ENCODE measurements at regions not wholly inside any gene's neighbourhood (a gene's known extent, or its start where the extent isn't known, plus 50 kb on each side); places are given as distances from the start of the nearest gene placed in this dataset.
"Not testable (repeated sequence)": the region's sequence is repeated elsewhere in the genome, so short reads cannot be mapped to it uniquely, and the experiment has no call there.

DNA sequence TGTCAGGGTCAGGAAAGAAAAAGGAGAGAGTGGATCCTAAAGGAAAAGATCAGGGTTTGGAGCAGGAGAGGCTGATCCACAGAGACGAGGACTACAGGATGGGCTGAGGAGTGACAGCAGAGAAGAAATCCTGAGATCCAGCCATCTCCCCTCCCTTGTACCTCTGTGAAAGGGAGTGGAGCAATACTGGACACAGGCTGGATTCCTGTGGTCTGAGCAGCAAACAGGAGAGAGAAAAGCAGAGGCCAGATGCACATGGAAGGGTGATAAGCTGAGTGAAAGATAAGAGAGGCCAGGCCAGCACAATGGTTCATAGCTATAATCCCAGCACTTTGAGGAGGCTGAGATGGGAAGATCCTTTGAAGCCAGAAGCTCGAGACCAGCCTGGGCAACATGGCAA is 472.1 kb upstream of the TSHZ3 start:
- no peak for DNase-seq

DNA sequence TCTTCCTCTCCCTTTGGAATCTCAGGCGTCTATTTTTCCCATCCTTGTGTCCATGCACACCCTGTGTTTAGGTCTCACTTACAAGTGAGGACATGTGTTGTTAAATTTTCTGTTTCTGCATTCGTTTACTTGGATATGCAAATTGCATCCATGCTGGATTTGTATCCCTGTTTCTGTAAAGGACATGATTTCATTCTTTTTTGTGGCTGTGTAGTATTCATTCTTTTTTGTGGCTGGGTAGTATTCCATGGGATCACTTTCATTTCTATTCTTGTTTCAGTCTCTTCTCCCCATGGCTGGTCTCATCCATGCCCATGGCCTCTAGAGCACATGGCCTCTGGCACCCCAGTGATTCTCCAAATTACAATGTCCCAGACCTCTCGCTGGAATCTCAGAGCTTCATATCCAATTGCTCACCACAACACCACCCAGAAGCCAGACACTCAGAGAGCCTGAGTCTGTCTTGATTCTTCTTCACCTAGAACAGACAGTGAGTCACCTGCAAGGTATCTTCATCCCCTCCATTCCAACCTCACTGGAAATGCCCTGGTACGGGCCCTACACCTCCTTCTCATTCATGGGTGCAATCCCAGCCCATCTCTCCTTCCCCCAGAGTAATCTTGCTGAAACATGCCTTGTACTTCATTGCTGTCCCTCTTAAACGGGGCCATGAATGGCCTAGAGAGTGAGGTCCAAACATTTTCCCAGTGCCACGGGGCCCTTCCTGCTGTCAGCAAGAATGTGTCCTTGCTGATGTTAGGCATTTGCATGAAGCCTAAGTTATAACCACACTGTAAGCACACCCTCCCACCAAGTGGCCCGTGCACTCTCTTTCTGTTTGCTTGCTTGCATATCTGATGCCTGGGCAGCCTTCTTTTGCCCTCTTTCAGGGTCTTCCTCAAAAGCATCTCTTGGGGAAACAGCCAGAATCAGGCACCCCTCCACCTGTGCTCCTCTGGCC is 476.2 kb upstream of the TSHZ3 start:
- no peak for DNase-seq

DNA sequence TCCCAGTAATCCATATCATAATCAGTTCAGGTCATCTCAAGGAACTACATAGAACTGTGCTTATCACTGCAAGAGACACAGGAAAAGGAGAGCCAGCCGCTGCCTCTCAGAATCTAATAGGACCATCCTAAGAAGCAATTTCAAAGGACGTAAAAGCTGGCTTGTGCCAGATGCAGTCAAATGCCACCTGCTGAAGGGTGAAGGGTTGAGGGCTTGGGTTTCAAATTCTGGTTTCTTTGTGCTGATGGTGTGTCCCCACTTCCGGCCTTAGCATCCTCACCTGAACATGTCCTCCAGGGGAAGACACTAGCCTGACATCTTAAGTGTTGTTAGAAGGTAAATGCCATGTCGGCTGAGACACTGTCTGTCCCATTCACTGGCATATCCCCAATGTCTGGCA is 477.1 kb upstream of the TSHZ3 start:
- DNase-seq, result no peak

GRCh38 chr19:31831421-31832175 is 482.4 kb upstream of the TSHZ3 start:
- no peak for DNase-seq

GRCh38 chr19:31832176-31832548 is 482.9 kb upstream of the TSHZ3 start:
- DNase-seq, result no peak

DNA sequence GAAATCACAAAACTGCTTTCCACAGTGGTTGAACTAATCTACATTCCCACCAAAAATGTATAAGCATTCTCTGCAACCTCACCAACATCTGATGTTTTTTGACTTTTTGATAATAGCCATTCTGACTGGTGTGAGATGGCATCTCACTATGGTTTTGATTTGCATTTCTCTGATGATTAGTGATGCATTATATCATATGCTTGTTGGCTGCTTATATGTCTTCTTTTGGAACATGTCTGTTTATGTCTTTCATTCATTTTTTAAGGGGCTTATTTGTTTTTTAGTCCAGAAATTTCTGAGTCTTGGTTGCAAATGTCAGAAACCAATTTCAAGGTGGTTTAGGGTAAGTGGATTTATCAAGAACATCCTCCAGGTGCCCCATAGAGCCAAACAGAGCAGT is 484.8 kb upstream of the TSHZ3 start:
- DNase-seq, result no peak

DNA sequence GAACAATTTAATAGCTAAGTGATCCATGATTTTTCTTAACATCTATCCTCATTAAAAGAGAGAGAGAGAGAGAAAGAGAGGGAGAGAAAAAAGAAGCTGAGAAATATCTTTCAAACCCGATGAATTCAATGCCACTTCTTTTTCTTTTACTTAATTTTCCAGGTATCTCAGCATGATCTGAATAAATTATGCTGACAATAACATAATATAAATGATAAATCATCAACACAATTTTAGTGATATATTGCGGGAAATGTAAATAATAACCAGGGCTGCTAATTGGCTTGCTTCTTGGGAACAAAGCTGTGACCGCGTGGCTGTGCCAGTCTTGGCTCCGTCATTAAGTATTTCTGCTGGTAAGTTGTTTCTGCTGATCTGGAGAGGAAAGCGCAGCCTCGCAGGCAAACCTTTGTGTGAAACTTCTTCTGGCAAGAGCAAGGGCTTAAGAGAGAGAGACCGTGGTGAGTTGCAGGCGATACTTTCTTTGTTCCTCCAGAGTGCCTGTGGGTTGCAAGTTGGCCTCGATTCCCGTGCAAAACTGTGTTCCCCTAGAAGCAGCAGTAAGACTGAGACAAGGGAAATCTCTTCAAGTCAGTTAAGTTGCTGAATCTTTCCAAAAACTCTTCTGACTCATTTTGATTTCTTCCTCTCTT is 489.1 kb upstream of the TSHZ3 start:
- DNase-seq, result no peak

DNA sequence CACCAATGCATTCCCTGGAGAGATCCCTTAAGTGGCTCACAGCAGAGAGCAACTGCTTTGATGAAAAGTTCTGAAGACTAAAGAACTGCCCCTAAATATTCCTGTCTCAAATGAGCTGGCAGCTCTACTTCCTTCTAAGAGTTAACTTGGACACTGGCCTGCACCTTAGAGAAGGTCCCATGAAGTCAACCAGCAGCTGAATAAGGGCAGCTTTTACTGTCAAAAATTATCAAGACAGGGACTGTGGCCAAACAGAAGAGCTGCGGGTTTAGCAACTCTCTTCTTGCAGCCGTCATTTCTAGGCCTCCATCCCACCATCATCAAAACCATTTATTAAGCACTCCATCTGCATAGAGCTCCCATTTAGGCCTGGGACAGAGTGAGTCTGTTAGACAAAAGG is 491.1 kb upstream of the TSHZ3 start:
- no peak for DNase-seq

DNA sequence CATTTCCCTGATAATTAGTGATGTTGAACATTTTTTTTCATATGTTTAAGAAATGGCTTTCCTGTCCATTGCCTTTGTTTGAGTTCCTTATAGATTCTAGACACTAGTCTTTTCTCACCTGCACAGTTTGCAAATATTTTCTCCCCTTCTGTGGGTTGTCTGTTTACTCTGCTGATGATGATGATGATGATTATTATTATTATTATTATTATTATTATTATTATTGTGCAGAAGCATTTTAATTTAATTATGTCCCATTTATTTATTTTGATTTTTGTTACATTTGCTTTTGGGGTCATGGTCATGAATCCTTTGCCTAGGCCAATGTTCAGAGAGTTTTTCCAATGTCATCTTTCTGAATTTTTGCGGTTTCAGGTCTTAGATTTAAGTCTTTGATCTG is 492.5 kb upstream of the TSHZ3 start:
- no peak for DNase-seq

DNA sequence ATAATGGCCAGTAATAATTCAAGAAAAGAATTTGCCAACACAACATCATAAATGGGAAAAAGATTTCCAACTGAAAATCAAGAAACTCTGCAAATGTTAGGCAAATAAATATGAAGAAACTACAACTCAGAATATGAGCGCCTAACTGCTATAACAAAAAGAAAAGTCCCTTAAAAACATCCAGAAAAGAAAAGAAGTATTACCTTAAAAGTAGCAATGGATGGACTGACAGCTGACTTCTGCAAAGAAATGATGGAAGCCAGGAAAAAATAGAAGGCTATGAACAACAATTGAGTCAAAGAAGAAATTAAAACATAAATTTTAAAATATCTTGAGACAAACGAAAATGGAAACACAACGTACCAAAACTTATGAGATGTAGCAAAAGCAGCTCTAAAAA is 482.3 kb upstream of the ZNF507 start:
- no peak for DNase-seq

GRCh38 chr19:31874313-31874712 is 471.1 kb upstream of the ZNF507 start:
- DNase-seq, result no peak

DNA sequence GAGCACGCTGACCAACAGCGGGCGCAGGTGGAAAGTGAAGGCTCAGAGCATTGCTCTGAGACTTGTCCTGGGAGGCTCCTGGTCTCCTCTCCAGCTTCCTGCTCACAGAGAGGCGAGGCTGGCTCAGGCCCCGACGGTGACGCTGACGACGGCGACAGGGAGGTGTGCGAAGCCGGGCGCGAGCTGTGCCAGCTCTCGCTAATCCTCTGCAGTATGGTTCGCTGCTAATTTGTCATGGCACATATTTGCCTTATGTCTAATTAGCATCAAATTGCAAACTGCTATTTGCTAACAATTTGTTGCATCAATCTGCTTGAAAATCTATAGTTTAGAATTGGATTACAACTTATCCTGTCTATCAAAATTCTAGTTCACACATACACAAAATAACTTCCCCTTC is 469.8 kb upstream of the ZNF507 start:
- no peak for DNase-seq

- no peak for DNase-seq
Observed at GRCh38 chr19:31880283-31880682, 465.1 kb upstream of the ZNF507 start.

DNA sequence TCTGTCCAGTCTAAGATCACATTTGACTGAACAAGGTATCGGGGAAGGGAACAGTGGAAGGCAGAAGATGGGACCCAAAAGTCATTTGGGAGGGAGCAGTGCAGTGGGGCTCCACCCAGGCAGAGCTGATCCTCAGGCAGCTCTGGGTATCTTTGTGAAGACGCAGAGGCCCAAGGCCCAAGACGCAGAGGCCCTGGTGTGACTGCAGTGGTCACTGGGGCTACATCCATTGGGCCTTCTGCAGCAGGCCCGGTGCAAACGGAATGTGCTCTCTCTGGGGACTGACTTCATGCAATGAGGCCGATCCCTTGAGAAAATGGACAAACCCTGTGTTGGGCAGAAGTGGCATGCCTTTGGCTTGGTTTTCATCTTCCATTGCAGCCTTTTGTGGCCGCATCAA is 463.4 kb upstream of the ZNF507 start:
- DNase-seq, result no peak

GRCh38 chr19:31882709-31883108 is 462.7 kb upstream of the ZNF507 start:
- DNase-seq, result no peak

DNA sequence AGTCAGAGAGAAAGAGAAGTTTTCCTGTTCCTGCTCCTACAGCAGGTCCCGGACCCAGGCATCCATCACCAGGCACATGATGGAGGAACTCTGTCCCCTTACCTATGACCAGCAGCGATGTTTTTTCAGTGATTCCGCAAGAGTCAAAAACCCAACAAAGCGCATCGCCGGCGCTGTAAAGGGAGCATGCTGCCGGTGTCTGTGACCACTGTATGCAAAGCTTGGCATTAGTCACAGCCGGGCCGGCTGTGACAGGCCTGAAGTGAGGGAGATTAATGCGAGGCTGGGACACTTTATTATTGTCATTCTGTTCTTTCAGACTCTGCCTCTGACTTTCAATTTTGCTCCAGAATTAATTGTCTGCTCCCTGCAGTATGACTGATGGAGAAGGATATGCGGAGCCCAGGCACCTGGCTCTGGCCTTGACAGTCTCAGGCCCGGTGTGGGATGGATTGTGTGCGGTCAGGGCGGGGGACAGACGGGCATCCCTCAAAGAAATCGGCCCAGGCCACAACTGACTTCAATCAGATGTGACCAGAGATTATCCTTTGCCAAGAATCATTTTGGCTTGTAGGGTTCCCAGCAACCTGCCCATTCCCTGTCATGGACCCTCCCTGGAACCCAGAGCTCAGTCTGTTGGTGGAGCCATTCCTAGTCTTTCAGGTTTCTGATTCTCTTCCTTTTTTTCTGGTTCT is 462.0 kb upstream of the ZNF507 start:
- DNase-seq, result no peak

DNA sequence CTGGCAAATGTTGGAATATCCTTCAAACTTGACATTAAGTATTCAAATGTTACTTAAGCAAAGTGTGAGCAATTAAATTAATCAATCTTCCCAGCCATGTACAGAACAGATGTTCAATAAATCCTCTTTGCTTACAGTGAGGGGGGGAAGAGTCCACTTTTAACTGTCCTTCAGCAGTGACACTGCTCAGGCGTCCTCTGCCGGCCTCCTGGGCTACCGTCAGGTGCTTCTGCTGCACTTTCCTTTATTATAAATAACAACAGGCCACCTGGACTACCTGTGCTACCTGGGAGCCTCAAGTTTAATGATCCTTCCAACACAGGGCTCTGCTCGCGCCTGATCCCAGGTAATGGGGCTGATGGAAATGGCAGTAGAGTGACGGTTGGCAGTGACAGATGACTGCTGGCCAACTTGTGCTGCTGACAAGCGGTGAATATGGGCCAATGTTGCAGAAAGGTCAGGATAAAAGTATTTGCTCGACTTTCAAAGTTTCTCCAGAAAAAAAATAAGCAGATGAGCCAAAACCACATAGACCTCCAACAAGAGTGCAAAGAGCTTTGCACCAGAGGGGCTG is 460.0 kb upstream of the ZNF507 start:
- no peak for DNase-seq

- no peak for DNase-seq
Observed at GRCh38 chr19:31890230-31890629, 455.2 kb upstream of the ZNF507 start.

DNA sequence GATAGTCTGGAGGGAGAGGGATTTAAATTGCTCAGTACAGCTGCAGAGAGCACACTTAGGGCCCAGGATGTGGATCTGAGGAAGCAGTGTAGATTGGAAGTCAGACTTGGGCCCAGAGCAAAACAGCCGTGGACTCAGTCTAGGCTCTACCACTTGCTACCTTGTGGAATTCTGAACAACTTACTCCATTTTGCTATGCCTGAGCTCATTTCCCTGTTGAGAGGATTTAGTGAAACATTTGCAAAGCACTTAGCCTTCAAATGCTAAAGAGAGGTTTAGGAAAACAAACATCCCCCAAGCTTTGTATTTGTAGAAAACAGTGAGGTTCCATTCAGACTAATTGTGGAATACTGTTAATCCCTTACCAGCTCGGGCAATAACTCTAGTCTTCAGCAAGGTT is 453.4 kb upstream of the ZNF507 start:
- no peak for DNase-seq

GRCh38 chr19:31893491-31893890 is 451.9 kb upstream of the ZNF507 start:
- not testable (repeated sequence) for DNase-seq

GRCh38 chr19:31894451-31894850 is 451.0 kb upstream of the ZNF507 start:
- DNase-seq, result no peak

DNA sequence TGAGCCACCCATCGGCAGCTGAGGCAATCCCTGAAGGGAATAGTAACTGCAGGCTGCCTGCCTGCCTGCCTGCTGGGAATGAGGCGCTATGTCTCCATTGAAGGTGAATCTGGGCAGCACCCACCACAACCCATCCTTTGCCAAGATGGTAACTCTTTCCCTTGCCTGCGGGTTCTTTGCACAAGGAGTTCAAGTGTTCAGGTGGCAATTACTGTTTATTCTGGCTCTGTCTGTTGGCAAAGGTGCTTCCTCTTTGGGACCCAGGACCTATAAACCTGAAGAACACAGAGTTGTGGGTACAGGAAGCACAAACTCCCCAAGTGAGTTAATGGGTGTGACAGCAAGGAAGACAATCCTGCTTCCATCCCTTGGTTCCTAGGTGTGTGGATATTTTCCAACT is 448.1 kb upstream of the ZNF507 start:
- DNase-seq, result no peak

DNA sequence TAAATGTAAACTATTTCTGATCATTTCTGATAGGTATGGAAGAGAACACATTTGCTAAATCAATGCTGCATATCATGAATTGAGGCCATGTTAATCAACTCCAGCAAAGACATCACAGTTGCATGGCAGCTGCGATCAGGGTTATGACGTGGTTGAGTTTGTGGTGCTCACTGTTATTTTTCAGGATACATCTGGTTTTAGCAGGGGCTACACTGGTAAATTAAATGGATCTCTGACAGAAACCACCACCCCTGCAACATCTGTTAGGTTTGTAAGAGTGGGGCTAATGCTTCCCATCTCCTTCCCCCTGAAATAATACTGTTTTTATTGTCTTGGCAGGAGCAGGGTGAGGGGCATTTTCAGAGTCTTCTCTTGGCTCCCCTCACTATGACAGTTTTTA is 444.4 kb upstream of the ZNF507 start:
- no peak for DNase-seq
